Gastroesophageal sphincter (tissue), 4 donors: ENCODE measurements at regions not wholly inside any gene's neighbourhood (a gene's known extent, or its start where the extent isn't known, plus 50 kb on each side); places are given as distances from the start of the nearest gene placed in this dataset.
"Not testable (repeated sequence)": the region's sequence is repeated elsewhere in the genome, so short reads cannot be mapped to it uniquely, and the experiment has no call there.

Source experiments
- ATAC-seq: fragments of 150-250 bp; one replicate; pipeline ENCODE4 v1.9.1; 2016; ENCODE audit warnings: mild to moderate bottlenecking, moderate library complexity
- H3K27ac ChIP-seq, 4 donors: fragments of 200-600 bp; sonication (generic) in 3 of 4; 1 replicate in 3 of 4; 2 replicates in 1 of 4; pipeline ENCODE4 v1.5.1; 2016 to 2019
- H3K27me3 ChIP-seq: fragments of 200-600 bp; sonication (generic); one replicate; pipeline ENCODE4 v1.5.1; 2019
- H3K36me3 ChIP-seq, 2 donors: fragments of 200-600 bp; sonication (generic); one replicate each; pipeline ENCODE4 v1.5.1; 2019; ENCODE audit warnings: control low read depth in 1 of 2
- H3K4me1 ChIP-seq, 3 donors: fragments of 200-600 bp; sonication (generic); 1 replicate in 2 of 3; 2 replicates in 1 of 3; pipeline ENCODE4 v1.5.1; 2016 to 2019; ENCODE audit warnings: control low read depth in 2 of 3
- H3K4me3 ChIP-seq, 2 donors: fragments of 200-600 bp; sonication (generic); one replicate each; pipeline ENCODE4 v1.5.1; 2019; ENCODE audit warnings: mild to moderate bottlenecking in 1 of 2, moderate library complexity in 1 of 2
- H3K9me3 ChIP-seq, 3 donors: fragments of 200-600 bp; sonication (generic); one replicate each; pipeline ENCODE4 v1.5.1; 2017 to 2019; ENCODE audit warnings: control low read depth in 2 of 3
- EP300 ChIP-seq: sonication (generic); formaldehyde crosslinking; IDR thresholded peaks from one replicate; pipeline ENCODE4 v1.6.1; 2017; ENCODE audit warnings: antibody characterized with exemption, mild to moderate bottlenecking
- POLR2A ChIP-seq, 2 donors: fragments of 450-650 bp; IDR thresholded peaks; one replicate each; pipeline ENCODE4 v1.6.1; 2017; ENCODE audit warnings: antibody characterized with exemption in 2 of 2, mild to moderate bottlenecking in 2 of 2, moderate library complexity in 1 of 2
- POLR2AphosphoS5 ChIP-seq: sonication (generic); formaldehyde crosslinking; IDR thresholded peaks from one replicate; pipeline ENCODE4 v1.6.1; 2017; ENCODE audit warnings: antibody characterized with exemption
- WGBS, 2 donors: methylation state at CpG; one replicate each; pipeline ENCODE4 v1.1.5; 2018; ENCODE audit warnings: low coverage in 1 of 2; 5-methylcytosine and 5-hydroxymethylcytosine counted together
- TF ChIP-seq, protein P1 (sequence below), 4 experiments: fragments of 200-600 bp in 2 of 4; fragments of 450-650 bp in 2 of 4; sonication (generic) in 1 of 4; IDR thresholded peaks; one replicate each; pipeline ENCODE4 v1.5.1; 2017 to 2019; ENCODE audit warnings: antibody characterized with exemption in 4 of 4, mild to moderate bottlenecking in 2 of 4, moderate library complexity in 2 of 4

DNA sequence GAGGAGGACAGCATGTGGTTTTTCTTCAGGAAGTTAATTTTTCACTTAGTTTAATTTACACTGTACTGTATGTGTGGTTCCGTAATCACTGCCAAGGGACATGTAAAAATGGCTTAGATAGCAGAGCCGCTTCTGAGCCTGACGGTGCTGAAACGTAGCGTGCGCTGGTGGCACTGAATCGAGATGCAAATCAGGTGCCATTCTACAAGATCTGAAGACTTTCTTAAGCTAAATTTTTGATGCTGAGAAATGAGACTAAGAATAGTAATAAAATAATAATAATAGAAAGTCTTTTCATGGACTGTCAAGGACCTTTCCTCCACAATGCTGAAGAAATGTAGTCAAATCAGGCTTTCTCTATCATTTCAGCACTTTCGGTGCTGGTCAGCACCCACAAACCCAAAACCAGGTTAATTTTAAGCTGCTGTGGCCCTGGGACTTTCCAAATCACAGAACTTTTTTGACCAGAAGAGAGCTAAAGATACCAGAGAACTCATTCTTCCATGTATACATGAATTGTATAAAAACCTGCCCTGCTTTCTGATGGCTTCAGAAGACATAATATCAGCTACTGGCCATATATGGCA lies 183.3 kb upstream of the LMO3 start:
- Histone ChIP-seq H3K4me1 (no peaks in the 10 kb centered on the region), H3K9me3 (no peaks in the 10 kb centered on the region), H3K4me3 (no peak overlapping the region), H3K27ac (no peak overlapping the region), H3K27me3 (no peaks in the 10 kb centered on the region), H3K36me3 (no peaks in the 10 kb centered on the region)
- WGBS, 2 donors, result 56 to 59% methylated on average over 5 to 8 of the region's 8 CpGs
- ATAC-seq, result no peak
- TF ChIP-seq EP300, result no peak
- no peak for TF ChIP-seq POLR2AphosphoS5
- TF ChIP-seq POLR2A (IDR thresholded peaks at IDR 0.05), result no peak
- TF ChIP-seq, protein P1, sequence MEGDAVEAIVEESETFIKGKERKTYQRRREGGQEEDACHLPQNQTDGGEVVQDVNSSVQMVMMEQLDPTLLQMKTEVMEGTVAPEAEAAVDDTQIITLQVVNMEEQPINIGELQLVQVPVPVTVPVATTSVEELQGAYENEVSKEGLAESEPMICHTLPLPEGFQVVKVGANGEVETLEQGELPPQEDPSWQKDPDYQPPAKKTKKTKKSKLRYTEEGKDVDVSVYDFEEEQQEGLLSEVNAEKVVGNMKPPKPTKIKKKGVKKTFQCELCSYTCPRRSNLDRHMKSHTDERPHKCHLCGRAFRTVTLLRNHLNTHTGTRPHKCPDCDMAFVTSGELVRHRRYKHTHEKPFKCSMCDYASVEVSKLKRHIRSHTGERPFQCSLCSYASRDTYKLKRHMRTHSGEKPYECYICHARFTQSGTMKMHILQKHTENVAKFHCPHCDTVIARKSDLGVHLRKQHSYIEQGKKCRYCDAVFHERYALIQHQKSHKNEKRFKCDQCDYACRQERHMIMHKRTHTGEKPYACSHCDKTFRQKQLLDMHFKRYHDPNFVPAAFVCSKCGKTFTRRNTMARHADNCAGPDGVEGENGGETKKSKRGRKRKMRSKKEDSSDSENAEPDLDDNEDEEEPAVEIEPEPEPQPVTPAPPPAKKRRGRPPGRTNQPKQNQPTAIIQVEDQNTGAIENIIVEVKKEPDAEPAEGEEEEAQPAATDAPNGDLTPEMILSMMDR (IDR thresholded peaks at IDR 0.05), result no peak

GRCh38 chr12:16788506-16789203 lies 182.7 kb upstream of the LMO3 start:
- no peaks in the 10 kb centered on the region for H3K9me3 ChIP-seq
- no peak overlapping the region for H3K27ac ChIP-seq
- WGBS, 2 donors, result 18 to 46% methylated on average over 4 to 5 of the region's 5 CpGs
- no peaks in the 10 kb centered on the region for H3K36me3 ChIP-seq
- H3K27me3 ChIP-seq, result no peaks in the 10 kb centered on the region
- ATAC-seq, result no peak
- no peaks in the 10 kb centered on the region for H3K4me1 ChIP-seq
- H3K4me3 ChIP-seq, result no peak overlapping the region
- TF ChIP-seq POLR2A (IDR thresholded peaks at IDR 0.05) (no peak), POLR2AphosphoS5 (no peak), EP300 (no peak)
- TF ChIP-seq, protein P1 (IDR thresholded peaks at IDR 0.05), result no peak

DNA sequence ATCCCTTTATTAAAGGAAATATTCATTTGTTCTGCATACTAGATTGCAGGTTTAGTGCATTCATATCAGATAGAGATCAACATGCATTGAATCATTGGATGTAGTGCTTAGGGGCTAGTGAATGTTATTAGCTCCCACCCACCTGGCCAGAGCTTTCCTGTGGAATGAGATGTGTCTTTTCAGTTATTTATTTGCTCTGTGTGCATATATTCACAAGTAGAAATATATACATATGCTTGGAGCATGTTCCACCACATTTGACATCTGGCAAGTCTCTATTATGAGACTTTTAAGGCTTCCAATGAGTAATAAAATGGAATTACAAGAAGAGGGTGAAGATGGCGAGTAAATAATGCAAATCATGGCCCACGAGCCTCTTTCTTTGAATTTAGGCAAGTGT lies 180.0 kb upstream of the LMO3 start:
- H3K27me3 ChIP-seq, result no peaks in the 10 kb centered on the region
- no peaks in the 10 kb centered on the region for H3K36me3 ChIP-seq
- no peak for TF ChIP-seq EP300
- no peak for TF ChIP-seq POLR2AphosphoS5
- TF ChIP-seq, protein P1 (IDR thresholded peaks at IDR 0.05), result no peak
- TF ChIP-seq POLR2A (IDR thresholded peaks at IDR 0.05), result no peak
- ATAC-seq, result no peak
- H3K4me1 ChIP-seq, result no peaks in the 10 kb centered on the region
- WGBS, 2 donors, result 67 to 69% methylated on average over 2 of the region's 2 CpGs
- H3K4me3 ChIP-seq, result no peak overlapping the region
- no peak overlapping the region for H3K27ac ChIP-seq
- H3K9me3 ChIP-seq, result no peaks in the 10 kb centered on the region

- no peak for TF ChIP-seq POLR2A (IDR thresholded peaks at IDR 0.05)
- TF ChIP-seq POLR2AphosphoS5, result no peak
- no peak for TF ChIP-seq EP300
- TF ChIP-seq, protein P1 (IDR thresholded peaks at IDR 0.05), result no peak
- Histone ChIP-seq H3K9me3 (peaks cover 0 to under 1% (median 0%) of the 10 kb centered on the region in 3 donors), H3K27ac (no peak overlapping the region), H3K4me1 (no peaks in the 10 kb centered on the region), H3K36me3 (no peaks in the 10 kb centered on the region), H3K27me3 (no peaks in the 10 kb centered on the region), H3K4me3 (no peak overlapping the region)
- 5 to 17% methylated on average over 1 of the region's 1 CpG for WGBS, 2 donors
- no peak for ATAC-seq
Measured at GRCh38 chr12:16785524-16785923, 179.6 kb upstream of the LMO3 start.

DNA sequence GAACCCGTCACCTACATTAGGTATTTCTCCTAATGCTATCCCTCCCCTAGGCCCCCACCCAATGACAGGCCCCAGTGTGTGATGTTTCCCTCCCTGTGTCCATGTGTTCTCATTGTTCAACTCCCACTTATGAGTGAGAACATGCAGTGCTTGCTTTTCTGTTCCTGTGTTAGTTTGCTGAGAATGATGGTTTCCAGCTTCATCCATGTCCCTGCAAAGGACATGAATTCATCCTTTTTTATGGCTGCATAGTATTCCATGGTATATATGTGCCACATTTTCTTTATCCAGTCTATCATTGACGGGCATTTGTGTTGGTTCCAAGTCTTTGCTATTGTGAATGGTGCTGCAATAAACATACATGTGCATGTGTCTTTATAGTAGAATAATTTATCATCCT lies 163.2 kb upstream of the LMO3 start:
- not testable (repeated sequence) for H3K4me3 ChIP-seq, H3K4me1 ChIP-seq, H3K27ac ChIP-seq, ATAC-seq, H3K27me3 ChIP-seq, H3K36me3 ChIP-seq
- 83 to 91% methylated on average over 1 to 2 of the region's 2 CpGs for WGBS, 2 donors
- H3K9me3 ChIP-seq, result peaks cover 0 to 22% (median 0%) of the 10 kb centered on the region in 3 donors
